CD4-positive, alpha-beta T cell treated with Interleukin-15 for 4 hours (primary cell): ENCODE measurements at regions not wholly inside any gene's neighbourhood (a gene's known extent, or its start where the extent isn't known, plus 50 kb on each side); places are given as distances from the start of the nearest gene placed in this dataset.

Experiments
- DNase-seq: peaks from one replicate; pipeline ENCODE4 v3.0.0-alpha.2; 2020; ENCODE audit warnings: low spot score

DNA sequence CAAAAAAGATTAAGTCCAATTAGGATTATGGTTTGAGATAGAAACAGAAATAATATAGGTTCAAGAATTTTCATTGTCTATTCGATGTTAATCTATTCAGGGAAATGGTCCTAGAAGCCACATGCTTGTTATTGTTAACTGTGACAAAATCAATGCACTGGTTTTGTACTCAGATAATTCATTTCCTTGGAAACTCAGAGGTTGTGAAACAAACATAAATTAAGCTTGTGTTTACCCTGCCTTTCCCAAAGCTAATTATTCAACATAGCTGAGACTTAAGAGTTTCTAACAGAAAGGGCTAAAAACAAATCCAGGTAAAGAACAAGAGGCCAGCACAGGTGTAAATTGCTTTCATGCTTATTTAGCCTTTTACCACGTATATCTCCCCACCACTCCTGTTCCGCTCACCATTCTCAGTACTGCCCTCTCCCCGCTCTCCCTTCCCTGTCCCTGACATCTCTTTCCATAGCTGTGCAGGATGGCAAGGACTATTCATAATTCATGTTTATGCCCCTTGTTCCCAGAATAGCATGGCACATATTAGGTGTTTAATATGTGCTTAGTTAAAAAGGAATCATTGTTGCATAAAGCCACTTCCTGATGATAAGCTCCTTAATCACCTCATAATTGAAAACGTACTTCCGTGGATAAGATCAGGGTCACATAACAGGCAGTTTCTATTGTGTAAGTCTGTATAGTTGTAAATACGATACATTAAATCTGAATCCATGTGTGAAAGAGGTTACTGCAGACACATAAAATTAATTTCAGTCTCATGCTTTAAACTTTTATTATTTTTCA, 131.8 kb upstream of the USP15 start:
- no peak for DNase-seq

DNA sequence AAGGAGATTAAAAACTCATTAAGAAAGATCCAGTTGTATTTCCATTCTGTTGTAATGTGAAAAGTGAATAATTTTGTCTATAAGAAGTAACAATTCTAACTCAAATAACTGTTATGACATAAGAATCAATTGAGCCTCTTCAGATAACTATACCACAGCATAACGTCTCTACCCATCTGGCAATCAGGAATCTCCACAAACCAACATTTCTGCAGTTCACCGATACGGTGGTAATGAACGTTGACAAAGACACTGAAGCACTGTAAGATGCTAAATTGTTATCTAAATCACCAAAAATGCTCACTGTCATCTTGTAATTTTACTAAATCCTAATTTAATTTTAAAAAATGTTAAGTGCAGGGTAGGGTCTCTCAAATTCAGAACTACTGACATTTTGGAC, 130.9 kb upstream of the USP15 start:
- DNase-seq, result no peak

DNA sequence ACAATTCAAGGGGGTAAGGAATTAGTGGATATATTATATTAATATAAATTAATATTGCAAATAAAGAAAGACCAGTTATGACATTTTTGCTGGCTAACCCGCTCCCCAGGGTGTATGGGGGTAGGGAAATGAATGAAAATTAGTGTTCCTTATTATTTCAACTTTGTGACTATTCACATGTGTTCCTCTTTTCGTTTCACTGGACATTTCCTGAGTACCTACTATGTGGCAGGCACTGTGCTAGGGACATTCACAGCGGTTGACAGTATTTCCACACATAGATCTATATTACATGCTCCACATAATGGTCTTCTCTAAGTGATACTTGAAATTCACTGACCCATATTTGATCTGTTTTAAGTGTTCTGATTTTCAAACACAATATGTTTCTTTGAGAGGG, 129.8 kb upstream of the USP15 start:
- DNase-seq, result no peak

DNA sequence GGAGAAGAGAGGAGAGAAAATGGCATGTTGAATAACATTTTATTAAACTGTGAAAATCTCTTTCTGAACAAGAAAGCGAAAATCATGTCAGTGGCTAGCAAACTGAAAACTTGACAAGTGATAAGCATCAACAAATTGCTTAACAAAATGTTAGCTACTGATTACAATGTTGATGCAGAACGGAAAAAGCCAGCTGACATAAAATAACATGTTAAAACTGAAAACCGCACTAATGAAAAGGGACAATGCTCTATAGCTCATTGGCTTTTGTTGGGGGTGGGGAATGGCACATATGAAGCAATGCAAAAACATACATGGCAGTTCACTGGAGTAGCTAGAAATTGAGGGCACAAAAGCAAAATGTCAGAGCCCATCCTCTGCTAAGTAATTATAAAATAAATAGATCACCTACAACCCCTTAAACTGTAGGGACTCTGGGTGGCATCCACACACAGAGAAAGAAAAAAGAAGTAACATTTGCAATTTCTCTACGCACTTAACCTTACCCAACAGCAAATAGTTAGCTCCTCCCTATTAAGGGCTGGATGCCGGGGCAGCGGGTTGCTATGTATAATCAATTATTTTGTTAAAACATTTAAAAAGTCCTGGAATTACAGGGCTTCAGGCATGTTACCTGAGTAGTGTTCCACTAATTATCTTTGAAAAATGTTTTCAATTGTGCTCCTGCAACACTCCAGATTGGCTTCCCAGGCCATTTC, 129.2 kb upstream of the USP15 start:
- DNase-seq, result no peak

DNA sequence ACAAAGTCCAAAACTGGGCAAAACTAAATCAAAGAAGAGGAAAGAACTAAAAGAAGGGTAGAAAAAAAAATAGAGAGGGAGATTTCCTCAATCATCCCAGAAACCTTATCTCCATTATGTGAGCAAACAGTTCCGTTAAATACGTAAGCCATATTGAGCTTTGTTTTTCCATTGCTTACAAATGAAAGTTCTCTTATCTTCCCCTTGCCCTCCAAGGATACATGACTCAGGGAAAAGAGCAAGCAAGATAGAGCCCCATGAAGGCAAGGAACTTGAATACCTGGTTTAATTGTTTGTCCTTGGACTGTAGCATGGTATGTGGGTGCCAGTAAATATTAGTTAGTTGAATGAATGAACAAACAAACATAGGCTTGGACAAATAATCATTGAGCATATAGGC, 126.8 kb upstream of the USP15 start:
- no peak for DNase-seq

DNA sequence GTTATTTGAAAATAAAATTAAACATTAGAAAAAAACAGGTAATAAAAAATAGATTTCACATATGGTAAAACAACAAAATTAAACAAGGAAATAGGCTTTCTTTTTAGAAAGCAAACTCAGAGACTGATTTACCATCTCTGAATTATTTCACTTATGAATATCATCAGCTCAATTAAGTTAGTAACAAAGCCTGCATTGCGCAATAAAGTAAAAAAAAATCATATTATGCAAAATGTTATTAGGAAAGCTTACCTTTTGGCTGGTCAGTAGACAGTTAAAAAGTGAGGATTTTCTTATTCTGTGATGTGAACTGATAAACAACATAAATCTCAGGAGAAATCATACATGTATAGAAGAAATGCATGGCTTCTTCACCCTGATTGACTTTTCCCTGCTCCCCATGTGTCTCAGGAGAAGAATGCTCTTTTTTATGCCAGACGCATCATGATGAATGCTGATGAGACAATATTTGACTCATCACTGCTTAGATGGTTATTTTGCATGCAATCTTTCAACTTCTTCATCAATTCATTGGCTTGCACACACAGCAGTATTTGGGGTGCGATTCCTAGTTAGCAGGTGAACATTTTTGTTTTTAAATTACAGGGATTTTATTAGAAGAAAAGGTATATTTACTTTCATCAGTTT, 124.5 kb upstream of the USP15 start:
- no peak for DNase-seq

DNA sequence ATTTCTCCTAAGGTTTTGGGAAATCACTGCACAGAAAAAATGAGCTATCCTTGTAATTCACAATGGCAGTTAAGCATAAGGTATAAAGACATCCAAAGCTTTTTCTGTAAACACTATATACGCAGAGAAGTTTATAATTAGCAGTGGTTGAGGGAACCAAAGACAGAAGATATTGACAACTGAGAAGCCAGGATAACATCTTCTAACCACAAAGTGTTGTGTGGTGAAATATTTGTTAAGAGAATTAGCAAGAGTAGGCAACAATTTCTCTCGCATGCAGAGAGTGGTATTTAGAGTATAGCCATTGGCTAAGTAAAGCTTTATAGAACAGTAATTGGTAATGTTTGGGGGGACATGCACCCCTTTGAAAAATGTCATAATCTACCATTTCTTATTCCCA, 123.7 kb upstream of the USP15 start:
- DNase-seq, result no peak

DNA sequence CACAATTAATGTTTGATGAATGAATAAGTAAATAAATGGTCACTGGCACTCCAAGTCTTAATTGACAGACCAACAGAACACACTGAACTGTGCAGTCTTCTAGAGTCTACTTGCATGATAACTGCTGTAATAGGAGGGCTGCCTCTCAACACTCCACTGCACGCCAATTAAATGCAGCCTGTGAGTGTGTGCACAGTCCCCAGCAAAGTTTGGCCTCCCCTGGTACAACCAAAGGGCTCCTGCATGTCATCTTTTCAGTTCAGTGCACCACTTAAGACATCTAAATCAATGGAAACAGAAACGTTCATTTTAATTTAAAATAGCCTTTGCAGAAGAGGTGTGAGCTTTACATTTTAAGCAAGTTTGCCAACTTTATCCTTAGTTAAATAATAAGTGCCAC, 121.7 kb upstream of the USP15 start:
- DNase-seq, result no peak

DNA sequence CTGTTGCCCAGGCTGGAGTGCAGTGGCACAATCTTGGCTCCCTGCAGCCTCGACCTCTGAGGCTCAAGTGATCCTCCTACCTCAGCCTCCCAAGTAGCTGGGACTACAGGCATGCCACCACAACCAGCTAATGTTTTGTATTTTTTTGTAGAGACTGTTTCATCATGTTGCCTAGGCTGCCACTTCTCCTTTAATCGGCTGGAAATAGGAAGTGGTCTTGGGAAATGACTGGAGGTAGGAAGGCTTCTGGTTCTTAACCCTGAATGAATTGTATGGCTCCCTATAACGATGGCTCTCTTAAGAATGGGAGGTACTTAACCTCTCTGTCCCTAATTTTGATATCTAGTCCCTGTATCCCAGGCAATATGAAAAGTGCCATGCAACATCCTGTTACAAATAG, 113.9 kb upstream of the USP15 start:
- DNase-seq, result no peak

DNA sequence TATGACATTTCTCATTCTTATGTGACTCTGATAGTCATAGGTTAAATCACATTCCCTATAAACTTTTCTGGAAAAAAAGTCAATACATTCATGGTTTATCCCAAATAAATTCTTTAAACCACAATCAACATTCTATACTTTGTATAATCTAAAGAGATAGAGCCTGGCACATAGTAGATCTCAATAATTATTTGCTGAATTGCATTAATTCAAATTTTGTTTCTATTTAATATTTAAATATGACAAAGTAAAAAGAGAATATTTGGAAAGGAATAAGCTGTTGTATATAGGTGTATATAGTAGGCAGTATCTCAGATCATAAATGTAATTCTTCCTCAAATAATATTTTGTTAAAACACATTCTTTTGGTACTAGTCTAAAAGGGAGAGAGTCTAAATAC, 102.2 kb upstream of the USP15 start:
- no peak for DNase-seq

DNA sequence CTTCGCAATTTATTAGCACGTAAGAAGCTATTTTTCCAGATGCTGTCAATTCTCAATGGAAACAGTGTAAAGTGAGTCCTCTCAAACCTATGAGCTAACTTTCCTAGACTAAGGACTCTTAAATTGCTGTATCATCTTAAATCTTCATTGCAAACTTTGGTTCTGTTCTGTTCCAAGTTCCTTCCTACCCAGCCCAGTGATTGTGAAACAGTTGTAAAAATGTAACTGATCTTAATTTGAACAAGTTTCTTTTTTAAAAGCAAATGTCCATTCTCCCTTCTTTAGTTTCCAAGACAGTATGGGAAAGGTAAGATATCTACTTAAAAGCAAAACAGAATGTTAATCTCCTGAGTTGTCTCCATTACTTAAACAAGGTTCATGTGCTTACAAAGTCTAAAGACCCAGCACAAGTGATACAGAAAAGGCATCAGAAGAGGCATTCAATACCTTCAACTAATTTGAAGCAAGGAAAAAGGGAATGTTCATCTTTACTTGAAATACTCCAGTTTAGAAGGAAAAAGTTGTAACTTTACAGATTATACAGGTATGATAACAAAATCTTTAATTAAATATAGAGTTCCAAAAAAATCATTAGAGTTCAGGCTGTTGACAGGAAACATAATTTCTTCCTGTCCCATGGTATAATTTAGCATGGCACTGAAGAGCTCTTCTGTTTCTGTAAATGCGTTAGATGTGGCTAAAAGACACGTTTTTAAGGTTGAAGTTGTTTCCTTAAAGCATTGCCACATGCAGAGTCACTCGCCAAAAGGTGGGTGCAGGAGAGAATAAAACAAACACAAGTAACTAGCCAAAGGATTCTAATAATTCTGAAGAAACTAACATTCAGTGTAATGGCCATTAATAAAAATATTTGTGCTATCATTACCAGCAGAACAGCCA, 101.5 kb upstream of the USP15 start:
- DNase-seq, result no peak

DNA sequence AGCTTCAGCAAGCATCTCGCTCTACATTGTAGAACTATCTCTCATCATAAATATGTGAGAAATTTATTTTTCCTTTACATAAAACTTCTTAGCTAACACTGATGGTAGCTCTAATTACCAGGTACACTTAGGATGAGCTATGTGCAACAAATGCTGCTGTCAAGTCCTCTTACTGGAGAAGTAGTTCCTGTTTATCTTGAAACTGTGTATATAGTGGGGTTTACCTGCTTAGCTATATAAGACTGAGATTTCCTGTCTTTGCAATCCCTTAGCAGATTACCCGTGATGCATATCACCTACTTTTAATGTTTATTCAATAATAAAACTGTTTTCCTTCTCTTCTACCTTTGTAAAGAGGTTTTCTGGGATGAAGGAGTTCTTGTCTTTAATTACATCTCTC, 98.0 kb upstream of the USP15 start:
- DNase-seq, result no peak

DNA sequence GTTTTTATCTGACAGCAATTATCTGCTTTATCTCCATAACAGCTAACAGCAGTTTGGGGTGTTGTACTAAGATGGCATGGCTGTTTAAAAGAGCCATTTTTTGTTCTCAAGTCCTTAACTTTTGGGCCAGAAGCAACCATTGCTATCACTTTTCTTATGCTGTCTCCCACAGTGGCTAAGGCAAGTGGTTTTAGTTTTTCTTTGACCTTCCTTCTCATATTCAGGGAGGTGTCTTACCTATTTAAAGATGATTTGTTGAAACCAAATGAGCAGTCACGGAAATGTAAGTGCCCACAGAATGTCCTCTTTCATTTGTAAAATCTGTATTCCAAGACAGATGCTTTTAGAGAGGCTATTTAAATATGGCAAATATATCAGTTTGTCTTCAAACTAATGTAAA, 96.8 kb upstream of the USP15 start:
- no peak for DNase-seq

DNA sequence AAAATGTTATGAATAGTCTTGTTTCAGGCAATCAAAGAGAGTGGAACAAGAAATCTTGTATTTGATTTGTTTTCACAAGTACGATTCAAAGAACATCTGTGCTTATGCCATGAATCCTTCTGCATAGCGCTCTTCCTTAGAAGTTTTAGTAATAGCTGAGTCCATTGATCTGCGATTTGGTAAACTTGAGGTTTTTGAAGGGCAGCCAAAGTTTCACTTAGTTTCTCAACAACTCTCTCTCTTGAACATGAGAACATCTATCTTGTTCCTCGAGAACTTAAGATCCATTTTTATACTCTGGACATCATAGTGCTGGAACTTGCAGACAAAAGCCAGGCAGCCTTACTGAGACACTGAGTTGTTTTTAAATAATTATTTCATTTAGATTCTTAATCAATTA, 96.2 kb upstream of the USP15 start:
- DNase-seq, result no peak

DNA sequence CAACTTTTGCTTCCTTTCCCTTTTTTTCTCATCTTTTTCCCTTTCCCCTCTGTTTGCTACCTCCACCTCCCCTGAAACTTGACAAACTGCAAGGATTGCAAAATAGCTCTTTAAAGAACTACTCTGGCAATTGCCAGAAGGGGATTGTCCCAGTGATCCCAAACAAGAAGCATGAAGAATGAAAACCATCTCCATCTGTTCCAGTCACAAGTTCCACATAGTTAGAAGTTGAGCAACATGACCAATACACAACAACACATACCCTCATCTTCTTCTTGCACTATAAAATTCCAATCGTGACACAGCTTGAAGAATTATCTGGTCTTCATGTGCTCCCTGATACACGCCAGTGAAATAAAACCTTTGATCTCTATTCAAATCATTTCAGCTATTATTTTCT, 93.7 kb upstream of the USP15 start:
- no peak for DNase-seq

DNA sequence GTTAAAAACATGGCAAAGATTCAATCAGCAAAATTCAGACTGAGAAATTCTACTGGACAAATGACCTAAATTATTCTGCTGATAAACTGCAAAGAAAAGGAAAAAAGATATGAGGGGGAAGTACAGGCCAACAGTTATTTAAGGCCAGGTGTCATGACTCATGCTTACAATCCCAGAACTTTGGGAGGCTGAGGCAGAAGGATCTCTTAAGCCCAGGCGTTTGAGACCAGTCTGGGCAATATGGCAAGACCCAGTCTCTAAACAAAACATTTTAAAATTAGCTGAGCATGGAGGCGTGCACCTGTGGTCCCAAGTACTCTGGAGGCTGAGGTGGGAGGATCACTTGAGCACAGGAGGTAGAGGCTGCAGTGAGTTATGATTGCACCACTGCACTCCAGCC, 91.8 kb upstream of the USP15 start:
- no peak for DNase-seq

DNA sequence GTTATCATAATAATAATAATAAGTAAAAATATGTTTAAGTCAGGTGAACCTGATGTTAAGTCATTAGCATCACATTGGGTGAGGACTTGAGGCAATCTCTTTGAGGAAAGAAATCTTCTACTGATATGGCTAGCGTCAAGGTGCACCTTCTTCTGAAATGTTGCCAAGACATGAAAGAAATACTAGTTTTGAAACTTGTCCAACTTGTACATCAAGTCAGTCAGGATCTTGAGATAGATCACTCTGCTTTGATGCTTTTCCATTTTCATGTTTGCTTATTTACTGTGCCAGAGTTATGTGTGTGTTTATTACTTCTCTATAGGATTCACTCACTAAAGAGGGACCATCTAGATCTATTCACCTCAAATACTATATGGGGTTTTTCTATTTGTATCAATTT, 90.0 kb upstream of the USP15 start:
- no peak for DNase-seq

DNA sequence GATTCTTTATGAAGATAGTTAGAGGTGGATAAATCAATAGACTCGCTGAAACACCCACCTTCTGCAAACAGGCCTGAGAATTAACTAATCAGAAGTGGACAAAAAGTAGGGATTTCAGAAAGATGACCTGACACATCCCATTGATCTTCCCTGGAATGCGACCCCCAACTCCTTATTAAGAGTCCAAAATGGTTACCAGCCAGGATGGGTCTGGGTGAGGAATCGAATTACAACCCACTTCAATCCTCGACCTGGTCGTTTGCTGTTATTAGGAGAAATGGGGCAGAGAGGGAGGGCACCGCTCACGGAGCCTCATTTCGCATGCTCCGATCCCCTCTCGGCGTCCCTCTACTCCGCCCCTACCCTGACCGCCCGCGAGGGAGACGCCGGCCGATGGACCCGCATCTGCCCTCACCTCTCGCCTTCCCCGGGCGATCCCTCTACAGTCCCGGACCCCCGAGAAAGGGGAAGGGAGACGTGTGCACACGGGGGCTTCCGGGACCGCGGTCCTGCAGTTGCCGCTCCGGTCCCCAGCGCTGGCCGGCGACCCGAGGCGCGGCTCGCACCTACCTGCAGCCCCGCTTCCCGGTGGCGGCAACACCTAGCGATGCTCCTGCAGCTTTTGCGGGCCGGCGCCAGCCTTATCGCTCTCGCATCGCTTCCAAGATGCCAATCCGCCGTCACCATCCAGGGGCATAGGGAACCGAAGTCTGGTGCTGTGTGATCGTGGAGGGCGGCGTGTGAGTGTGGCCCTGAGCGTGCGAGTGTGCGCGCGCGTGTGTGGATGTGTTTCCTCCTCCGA, 69.3 kb upstream of the USP15 start:
- DNase-seq, result no peak

DNA sequence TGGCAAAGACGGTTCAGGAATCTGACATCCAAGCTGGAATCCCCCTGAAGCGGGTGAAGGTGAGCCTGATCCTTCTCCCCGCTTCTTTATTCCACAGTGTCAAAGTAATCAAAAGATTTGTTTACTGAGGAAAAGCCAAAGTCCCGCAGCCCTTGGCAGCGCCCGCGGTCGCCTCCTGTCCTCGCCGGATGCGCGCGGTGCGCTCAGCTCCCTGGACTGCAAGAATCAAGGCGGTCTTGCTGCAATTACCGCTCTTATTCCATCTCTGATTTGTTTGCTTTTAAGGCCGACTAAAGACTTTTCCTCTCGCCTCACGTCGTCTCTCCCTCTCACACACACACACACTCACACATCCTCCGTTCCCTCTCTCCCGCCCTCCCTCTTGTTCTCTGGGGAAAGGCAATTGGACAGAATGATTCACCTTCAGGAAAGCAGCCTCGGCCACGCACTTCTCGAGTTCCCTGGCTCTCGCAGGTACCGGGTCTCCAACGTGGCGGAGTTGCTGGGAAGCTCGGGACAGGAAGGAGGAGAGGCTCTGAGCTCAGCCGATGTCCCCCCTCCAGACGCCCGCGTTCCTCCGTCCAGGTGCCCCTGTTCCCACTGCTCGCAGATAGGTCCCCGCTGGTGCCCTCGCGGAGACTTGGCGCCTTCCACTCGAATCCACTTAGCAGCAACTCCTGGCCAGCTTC, 68.6 kb upstream of the USP15 start:
- DNase-seq, result no peak

DNA sequence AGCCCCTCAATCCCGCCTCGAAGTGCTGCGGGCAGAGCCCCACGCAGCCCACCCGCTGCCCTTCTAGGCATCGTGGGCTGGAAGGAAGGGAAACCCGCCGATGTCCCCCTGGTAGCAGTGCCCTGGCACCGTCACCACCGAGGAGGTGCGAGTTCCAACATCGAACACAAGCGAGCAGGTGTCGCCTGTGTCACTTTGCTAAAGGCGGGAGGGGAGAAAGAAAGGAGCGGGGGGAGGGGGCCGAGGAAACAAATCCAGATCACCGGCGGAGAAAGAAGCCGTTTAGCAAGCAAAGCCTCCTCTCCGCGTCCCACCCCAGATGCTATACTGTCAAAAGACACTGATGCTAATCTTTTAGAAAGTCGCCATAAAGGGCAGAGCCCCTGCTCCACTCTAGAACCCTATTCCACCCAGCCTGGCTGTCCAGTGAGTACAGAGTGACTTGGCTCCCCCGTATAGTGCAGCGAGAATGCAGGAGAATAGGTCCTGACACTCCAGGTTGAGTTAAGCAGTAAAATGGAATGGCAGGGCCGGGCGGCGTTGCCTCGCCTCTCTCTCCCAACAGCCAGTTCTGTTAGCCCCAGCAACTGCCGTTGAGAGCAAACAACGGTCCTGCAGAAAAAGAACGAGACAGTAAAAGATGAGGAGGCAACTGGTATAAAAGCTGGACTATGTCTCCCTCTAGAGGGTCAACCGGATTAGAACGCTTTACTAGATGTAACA, 67.9 kb upstream of the USP15 start:
- peak; percentile 65 for DNase-seq
